ENCODE measurements at regions not wholly inside any gene's neighbourhood (a gene's known extent, or its start where the extent isn't known, plus 50 kb on each side); places are given as distances from the start of the nearest gene placed in this dataset.

DNA sequence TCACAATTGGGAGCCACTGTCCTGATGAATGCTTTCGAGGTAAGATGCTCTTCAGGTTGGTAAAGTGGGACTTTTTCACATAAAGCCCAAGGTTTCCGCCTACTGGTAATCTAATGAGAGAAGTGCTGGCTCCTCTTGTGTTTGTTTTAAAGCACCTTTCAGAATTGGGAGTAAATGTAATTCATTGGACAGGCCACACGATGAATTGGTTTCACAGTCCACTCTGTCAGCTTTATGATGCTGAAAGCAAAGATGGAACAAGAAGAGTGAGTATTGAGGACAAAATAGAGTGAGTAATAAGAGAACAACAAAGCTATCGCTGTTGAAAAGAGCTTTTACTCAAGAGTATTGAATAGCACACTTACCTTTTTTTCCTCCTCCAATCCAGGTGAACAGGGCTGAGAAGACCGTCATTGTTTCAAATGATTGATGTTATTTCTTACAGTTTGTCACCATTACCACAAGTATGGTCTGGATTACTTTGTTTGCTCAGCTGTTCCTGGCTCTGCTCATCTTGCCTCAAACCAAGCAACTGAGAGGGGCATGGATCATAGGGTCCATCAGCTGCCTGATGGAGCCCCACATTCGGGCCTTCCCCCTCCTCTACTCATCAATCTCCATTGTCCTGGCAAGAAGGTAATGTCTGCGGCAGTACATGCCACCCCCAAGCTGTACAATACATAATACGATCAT, 136.1 kb upstream of the CNTN4 start:
- peak; percentile 96 for DNase-seq

DNA sequence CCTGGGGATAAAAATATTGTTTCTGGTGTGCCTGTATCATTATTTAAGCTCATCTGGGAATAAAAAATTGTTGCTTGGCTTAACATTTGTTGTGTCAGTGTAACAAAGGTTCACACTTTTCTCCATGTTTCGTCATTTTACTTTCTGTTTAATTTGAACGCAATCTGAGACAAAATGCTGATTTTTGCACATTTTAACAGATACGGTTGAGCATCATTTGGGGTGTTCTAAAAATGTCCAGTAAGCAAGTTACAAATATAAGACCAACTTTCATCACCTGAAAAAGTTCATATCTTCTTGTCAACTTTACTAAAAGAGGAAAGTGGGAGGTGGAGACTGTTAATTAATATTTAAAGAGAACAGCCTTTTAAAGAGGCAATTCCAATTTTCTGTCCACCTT, 134.8 kb upstream of the CNTN4 start:
- DNase-seq, result no peak

DNA sequence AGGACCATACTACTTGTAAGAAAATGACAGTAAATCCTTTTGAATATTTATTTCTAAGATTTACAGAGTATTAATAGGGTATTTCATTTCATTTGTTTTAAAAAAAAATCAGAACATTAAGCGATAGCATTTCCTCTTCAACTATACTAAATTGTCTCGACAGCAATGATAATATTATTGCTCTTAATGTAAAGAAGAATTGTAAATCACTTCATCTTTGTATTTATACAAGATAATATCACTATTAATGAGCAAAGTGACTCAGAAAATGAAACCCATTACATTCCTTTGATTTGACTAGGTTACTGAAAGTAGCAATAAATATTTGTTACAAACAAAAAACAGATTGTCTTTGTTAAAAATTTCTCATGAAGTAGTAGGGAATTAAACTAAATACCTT, 131.1 kb upstream of the CNTN4 start:
- DNase-seq, result no peak

DNA sequence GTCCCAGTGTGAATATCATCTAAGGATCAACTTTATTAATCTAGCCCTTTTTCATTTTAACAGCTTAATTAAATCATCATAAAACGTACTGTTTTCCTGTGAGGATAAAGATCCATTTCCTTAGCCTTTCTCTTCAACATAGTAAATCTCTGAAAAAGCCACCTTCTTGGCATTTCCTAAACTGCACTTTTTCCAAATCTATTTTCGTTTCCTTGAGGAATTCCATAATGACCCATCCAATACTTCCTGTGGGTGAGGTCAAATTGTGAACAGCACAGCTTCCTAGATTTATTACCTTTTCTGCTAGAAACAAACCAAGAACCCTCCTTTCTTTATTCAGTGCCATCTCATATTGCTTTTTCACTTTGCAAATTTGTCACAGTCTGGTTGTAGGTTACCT, 129.4 kb upstream of the CNTN4 start:
- no peak for DNase-seq

DNA sequence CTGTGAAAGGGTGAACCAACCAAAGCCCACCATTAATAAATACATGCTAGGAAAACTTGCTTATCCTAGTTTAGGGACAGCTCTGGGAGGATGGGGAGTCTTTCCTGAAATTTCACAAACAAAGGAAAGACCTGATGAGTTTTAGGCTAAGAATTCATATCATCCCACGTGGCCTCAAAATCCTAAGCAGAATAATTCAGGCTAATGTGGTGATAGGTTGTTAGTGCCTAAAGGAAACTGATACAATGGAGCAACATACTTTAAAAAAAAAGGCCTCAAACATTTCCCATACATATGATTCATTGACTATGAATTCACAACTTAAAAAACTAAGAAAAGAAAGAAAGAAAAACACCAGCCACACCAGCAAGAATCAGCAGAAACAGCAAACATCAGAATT, 126.9 kb upstream of the CNTN4 start:
- DNase-seq, result no peak

DNA sequence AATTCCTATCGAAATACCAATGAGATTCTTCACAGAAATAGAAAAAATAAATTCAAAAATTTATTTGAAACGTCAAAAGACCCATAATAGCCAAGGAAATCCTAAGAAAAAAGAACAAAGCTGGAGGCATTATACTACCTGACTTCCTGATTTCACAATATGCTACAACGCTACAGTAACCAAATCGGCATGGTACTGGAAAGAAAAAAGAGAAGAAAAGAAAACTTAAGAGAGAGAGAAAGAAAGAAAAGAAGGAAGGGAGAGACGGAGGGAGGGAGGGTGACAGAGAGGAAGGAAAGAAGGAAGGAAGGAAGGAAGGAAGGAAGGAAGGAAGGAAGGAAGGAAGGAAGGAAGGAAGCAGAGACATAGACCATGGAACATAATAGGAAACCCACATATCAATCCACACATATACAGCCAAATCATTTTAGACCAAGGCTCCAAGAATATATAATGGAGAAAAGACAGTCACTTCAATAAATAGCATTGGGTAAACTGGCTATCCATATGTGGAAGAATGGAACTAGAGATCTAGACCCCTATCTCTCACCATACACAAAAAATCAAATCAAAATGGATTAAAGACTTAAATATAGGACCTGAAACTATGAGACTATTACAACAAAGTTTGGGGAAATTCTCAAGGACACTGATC, 118.6 kb upstream of the CNTN4 start:
- DNase-seq, result no peak

DNA sequence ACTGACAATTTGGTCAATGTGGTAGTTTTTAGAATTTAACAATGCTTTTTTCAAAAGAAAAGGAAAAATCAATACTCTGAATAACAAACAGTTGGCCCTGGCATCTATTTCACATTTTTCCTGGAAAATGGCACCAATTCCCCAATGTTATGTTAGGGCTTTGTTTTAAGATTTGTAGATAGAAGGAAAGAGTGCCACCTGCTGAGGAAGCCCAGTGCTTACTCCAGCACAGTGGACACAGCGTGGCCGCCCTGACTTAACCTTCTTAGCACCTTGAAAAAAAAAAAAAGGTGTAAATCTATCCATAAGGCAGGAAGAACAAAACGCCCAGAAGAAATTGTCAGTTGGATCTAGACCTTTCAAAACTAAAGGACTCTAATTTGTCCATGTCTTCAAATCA, 110.7 kb upstream of the CNTN4 start:
- DNase-seq, result peak; percentile 11

DNA sequence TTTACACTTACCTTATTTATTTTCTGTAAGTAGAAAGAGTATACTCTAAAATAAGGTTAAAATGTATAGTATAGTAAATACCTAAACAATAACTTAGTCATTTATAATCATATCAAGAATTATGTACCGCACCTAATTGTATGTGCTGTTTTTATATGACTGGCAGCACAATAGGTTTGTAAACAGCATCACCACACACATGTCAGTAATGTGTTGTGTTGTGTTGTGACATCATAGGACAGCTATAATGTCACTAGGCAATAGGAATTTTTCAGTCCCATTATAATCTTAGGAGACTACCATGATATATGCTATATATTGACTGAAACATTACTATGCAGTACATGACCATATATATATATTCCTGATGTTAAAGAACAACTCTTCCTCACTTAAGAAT, 99.9 kb upstream of the CNTN4 start:
- DNase-seq, result no peak

DNA sequence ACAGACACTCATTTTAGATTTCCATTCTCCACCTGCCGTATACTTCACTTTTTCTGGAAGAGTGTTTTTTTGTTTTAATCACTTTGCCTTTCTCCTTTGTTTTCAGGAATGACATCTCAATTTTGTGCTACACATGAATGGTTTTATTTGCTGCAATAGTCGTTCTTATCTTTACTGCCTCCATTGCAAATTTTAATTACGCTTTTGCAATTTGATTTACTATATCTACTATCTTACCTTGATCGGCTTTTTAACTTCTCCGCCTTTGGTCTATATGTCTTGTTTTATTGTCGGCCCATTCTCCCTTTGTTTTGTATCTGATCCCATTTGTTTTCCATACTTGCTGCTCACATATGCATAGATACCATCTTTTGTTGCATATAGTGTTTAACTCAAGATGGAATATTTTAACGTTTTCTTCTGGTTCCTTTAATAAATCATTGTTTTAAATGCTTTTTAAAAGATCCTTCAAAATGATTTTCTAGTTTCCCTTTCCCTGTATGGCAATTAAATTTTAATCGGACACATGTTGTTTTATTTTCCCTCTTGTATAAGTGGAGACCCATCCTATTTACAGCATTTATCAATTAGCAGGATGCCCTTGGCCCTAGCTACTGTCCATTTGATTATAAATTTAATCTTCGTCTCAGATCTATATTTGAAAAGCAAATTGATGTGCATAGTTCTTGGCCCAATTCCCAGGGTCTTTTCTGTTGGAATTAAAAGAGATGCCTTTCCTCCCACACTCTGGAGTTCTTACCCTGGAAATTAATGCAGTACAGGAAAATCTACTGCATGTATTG, 97.2 kb upstream of the CNTN4 start:
- peak; percentile 71 for DNase-seq

DNA sequence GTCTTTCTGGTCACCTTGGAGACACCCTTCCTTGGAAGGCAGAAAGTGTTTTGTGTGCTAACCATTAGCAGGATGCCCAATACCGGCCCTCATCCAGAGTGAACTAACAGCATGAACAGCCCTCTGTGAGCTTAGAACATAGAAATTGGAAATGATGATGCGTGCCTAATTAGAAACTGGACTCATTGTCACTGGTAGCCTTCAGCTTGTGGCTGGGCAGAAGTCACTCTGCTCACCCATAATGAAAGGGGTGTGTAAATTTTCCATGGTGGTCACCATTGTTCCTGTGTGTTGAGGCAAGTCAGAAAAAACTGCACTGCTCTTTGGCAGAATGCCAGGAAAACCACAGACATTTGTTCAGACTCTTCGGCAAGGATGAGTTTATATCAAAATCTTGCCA, 74.7 kb upstream of the CNTN4 start:
- peak; percentile 41 for DNase-seq

DNA sequence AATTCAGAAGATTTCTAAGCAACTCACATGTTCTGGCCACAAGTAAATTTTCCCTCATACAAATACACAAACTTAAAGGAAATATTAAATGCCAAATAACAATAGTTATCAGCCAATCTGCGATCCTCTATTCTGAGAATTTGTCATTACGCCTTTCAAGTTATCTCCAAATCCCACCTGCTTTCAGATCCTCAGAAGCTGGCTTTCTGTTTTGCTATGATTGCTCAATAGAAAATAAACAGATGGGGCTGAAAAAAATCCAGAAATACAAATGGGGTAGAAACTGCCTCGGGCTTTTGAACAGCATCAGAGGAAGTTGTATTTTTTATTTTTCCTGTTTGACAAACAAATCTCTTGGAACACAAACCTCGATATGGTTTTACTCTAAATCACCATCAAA, 74.0 kb upstream of the CNTN4 start:
- no peak for DNase-seq

DNA sequence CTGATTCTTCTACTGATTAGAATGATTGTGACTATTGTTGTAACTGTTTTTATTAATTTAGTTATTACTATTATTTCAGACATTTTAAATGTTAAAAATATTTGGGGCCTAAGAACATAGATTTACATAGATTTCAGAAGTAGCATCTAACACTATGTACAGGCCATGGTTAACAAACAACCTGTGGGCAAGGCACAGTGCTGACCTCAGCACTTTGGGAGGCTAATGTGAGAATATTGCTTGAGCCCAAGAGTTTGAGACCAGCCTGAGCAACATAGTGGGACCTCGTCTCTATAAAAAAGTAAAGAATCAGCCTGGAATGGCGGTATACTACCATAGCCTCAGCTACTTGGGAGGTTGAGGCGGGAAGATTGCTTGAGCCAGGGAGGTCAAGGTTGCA, 69.1 kb upstream of the CNTN4 start:
- no peak for DNase-seq

DNA sequence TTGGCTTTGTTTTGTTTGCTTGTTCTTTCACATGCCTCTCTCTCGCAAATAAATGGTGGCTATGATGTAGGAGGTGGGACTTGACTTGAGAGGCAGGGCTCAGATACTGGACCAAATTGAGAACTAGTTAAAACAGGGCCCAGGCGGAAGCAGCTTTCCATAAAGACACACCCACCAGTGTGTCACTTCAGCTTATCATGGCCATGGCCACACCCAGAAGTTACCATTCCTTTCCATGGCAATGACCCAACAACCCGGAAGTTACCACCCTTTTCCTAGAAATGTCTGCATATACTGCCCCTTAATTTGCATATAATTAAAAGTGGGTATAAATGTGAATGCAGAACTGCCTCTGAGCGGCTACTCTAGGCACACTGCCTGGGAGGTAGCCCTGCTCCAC, 62.6 kb upstream of the CNTN4 start:
- DNase-seq, result no peak

DNA sequence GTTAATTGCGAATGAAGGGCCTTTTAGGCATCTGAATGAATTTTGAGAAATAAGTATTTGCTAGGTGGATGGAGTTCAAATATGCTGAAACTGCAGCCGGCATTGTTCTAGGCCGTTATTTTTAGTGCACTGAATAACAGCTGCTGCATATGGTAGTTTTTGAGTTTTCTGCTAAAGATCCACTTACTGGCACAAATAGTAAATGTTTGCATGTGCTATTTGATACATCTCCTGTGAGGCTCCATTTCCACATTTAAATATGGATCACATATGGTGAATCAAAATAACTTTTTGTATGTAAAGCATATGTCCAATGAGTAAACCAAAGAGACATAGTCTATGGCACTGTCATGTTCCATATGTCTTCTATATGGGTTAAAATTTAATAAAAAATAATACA, 56.7 kb upstream of the CNTN4 start:
- peak; percentile 65 for DNase-seq

Data from NCI-H1105 treated with DMSO at 0.1 percent for 48 hours (cell line).